Thyroid gland (tissue), 4 donors: ENCODE measurements at regions not wholly inside any gene's neighbourhood (a gene's known extent, or its start where the extent isn't known, plus 50 kb on each side); places are given as distances from the start of the nearest gene placed in this dataset.

Source experiments
- DNase-seq, 2 donors: peaks; one replicate each; pipeline ENCODE4 v3.0.0-alpha.2; 2019
- H3K27ac ChIP-seq, 3 donors: fragments of 200-600 bp; sonication (generic); 1 replicate in 2 of 3; 2 replicates in 1 of 3; pipeline ENCODE4 v1.5.1; 2016 to 2019; ENCODE audit warnings: mild to moderate bottlenecking in 1 of 3, moderate library complexity in 1 of 3
- H3K27me3 ChIP-seq: fragments of 200-600 bp; sonication (generic); one replicate; pipeline ENCODE4 v1.5.1; 2019
- H3K36me3 ChIP-seq, 2 donors: fragments of 200-600 bp; sonication (generic); one replicate each; pipeline ENCODE4 v1.5.1; 2016 to 2019
- H3K4me1 ChIP-seq, 2 donors: fragments of 200-600 bp; sonication (generic); one replicate each; pipeline ENCODE4 v1.5.1; 2017 to 2019
- H3K4me3 ChIP-seq, 3 donors: fragments of 200-600 bp; sonication (generic); replicated peaks in 1 of 3; 1 replicate in 2 of 3; 2 replicates in 1 of 3; pipeline ENCODE4 v1.5.1; 2016; ENCODE audit warnings: mild to moderate bottlenecking in 1 of 3
- H3K9me3 ChIP-seq: fragments of 200-600 bp; sonication (generic); one replicate; pipeline ENCODE4 v1.5.1; 2017
- CTCF ChIP-seq, 6 experiments: fragments of 200-600 bp in 3 of 6; fragments of 450-650 bp in 3 of 6; sonication (generic) in 3 of 6; IDR thresholded peaks; one replicate each; pipeline ENCODE4 v1.5.1; 2016 to 2019; ENCODE audit warnings: antibody characterized with exemption in 6 of 6, mild to moderate bottlenecking in 2 of 6, inconsistent platforms in 1 of 6, moderate library complexity in 1 of 6
- POLR2A ChIP-seq, 2 donors: fragments of 450-650 bp; IDR thresholded peaks; one replicate each; pipeline ENCODE4 v1.6.1; 2017; ENCODE audit warnings: antibody characterized with exemption in 2 of 2, mild to moderate bottlenecking in 2 of 2, moderate library complexity in 1 of 2
- WGBS, 2 donors: methylation state at CpG; one replicate each; pipeline ENCODE4 v1.1.5; 2017; 5-methylcytosine and 5-hydroxymethylcytosine counted together
- intact Hi-C: fragments of 100-400 bp; cut with DNase I; formaldehyde crosslinking; loops from one replicate; pipeline ENCODE4 v1.15.1; 2023

DNA sequence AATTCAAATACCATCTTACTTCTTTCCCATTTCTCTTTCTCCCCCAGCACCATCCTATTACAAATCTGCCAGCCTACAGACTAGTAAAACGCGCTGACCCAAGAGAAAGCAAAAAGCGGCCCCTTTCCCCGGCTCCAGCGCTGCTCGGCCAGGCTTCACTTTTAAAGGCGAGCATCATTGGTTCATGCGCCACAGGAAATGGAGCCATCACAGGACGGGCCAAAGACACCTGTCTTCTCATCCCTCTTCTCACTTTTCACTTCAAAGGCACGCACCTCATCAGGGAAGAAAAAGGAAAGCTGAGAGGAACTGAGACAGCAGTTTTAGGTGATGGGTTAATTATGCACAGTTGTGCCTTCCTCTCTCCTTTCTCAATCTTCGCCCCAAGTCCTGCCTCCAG lies 664.2 kb upstream of the USP24 start:
- 97 to 100% methylated on average over 11 of the region's 11 CpGs for WGBS, 2 donors
- Histone ChIP-seq H3K4me3 (no peak overlapping the region), H3K27ac (no peak overlapping the region), H3K9me3 (no peaks in the 10 kb centered on the region), H3K36me3 (no peaks in the 10 kb centered on the region), H3K27me3 (no peaks in the 10 kb centered on the region), H3K4me1 (peaks cover 13 to 18% of the 10 kb centered on the region in 2 donors)
- no peak for TF ChIP-seq POLR2A (IDR thresholded peaks at IDR 0.05)
- no peak for TF ChIP-seq CTCF (IDR thresholded peaks at IDR 0.05)
- intact Hi-C loops: loop anchor here (10.0 kb wide), 1 partner anchor 175 kb away; no protein-coding TSS in a partner anchor
- no peak for DNase-seq

DNA sequence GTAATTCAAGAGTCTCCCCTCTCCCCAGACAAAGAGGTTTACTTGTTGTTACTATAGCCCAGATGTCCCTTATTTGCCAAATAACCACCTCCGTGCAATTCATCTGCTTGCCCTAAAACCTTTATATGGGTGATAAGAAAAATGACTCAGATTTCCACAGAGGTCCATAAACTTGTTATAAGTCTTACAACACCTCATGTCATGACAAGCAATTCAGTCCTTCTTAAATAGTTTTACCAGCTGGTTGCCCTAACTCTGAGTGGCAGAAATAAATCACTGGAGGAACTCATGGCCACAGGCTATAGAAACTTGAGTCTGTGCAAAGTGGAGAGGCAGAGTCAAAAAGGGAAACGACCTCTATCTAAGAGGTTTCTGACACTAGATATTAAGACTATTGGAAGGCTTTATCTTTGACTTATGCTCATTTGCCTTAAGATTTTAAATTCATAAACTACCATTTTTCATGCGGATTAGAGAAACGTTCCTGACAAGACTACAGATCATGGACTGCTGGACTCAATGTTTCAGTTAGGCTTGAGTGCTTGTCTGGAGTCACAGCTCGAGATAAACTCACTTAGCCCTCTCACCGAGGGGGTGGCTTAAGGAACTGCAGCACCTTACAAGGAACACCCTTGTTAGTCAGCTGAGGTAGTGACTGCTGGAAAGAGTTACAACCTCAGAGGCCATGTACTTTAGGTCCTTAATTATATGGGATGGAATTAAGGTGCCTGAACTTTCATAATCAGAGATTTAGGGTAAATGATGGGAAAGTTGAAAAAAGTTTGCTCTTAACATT lies 662.5 kb upstream of the USP24 start:
- H3K36me3 ChIP-seq: no peaks in the 10 kb centered on the region
- peak overlapping the region in 1 of 3 donors; percentile 2 for H3K27ac ChIP-seq
- DNase-seq: peak; percentile 47 to 48
- H3K4me1 ChIP-seq: peaks cover 13 to 18% of the 10 kb centered on the region in 2 donors
- 57 to 61% methylated on average over 6 of the region's 6 CpGs for WGBS, 2 donors
- H3K9me3 ChIP-seq: no peaks in the 10 kb centered on the region
- no peak overlapping the region for H3K4me3 ChIP-seq
- TF ChIP-seq POLR2A (IDR thresholded peaks at IDR 0.05) (no peak), CTCF (IDR thresholded peaks at IDR 0.05) (no peak)
- intact Hi-C loops: loop anchor here (10.0 kb wide), 1 partner anchor 177 kb away; no protein-coding TSS in a partner anchor
- no peaks in the 10 kb centered on the region for H3K27me3 ChIP-seq

GRCh38 chr1:55876276-55877060 lies 661.3 kb upstream of the USP24 start:
- intact Hi-C loops: loop anchor here (10.0 kb wide), 1 partner anchor 178 kb away; no protein-coding TSS in a partner anchor
- H3K27ac ChIP-seq: peak overlapping the region in 2 of 3 donors; percentile 2 to 27
- WGBS, 2 donors: 76 to 86% methylated on average over 1 of the region's 1 CpG

GRCh38 chr1:55870106-55870505 lies 654.9 kb upstream of the USP24 start:
- peak overlapping the region; percentile 23 to 71 (median 28) for H3K27ac ChIP-seq
- H3K36me3 ChIP-seq: no peaks in the 10 kb centered on the region
- DNase-seq: no peak
- H3K4me1 ChIP-seq: peaks cover 43 to 48% of the 10 kb centered on the region in 2 donors
- intact Hi-C loops: loop anchor here (10.0 kb wide), 1 partner anchor 185 kb away; no protein-coding TSS in a partner anchor
- no peak overlapping the region for H3K4me3 ChIP-seq
- no peaks in the 10 kb centered on the region for H3K27me3 ChIP-seq
- no peaks in the 10 kb centered on the region for H3K9me3 ChIP-seq
- TF ChIP-seq CTCF (IDR thresholded peaks at IDR 0.05): no peak

More at GRCh38 chr1:55876276-55877060, 661.3 kb upstream of the USP24 start:
- TF ChIP-seq POLR2A (IDR thresholded peaks at IDR 0.05): no peak
- no peak for TF ChIP-seq CTCF (IDR thresholded peaks at IDR 0.05)
- Histone ChIP-seq H3K4me3 (no peak overlapping the region), H3K27me3 (no peaks in the 10 kb centered on the region), H3K9me3 (no peaks in the 10 kb centered on the region), H3K36me3 (no peaks in the 10 kb centered on the region), H3K4me1 (peaks cover 13 to 18% of the 10 kb centered on the region in 2 donors)
- DNase-seq: no peak
